GM18909 (cell line): ENCODE measurements at regions not wholly inside any gene's neighbourhood (a gene's known extent, or its start where the extent isn't known, plus 50 kb on each side); places are given as distances from the start of the nearest gene placed in this dataset.

ENCODE experiments used
- ATAC-seq: cut with Tn5 transposase; IDR thresholded peaks from one replicate; pipeline ENCODE4 v1.9.1; 2021; ENCODE audit warnings: mild to moderate bottlenecking; ENCODE audit not compliant: unreplicated experiment, poor library complexity

- ATAC-seq: no peak
These were observed 109.0 kb upstream of the STARD3NL start for GRCh38 chr7:38069052-38069451.

- ATAC-seq: no peak
These were observed 107.3 kb upstream of the STARD3NL start for GRCh38 chr7:38070718-38071117.

- ATAC-seq: no peak
These were observed 91.2 kb upstream of the STARD3NL start for GRCh38 chr7:38086857-38087256.

GRCh38 chr7:38102507-38102906 lies 75.5 kb upstream of the STARD3NL start:
- no peak for ATAC-seq

GRCh38 chr7:38105874-38106483 lies 72.1 kb upstream of the STARD3NL start:
- peak; percentile 70 for ATAC-seq

- peak; percentile 79 for ATAC-seq
These were observed 70.6 kb upstream of the STARD3NL start for GRCh38 chr7:38107486-38107893.

GRCh38 chr7:38112075-38112474 lies 66.0 kb upstream of the STARD3NL start:
- ATAC-seq: no peak

- no peak for ATAC-seq
These were observed 58.0 kb upstream of the STARD3NL start for GRCh38 chr7:38120076-38120475.

- no peak for ATAC-seq
These were observed 55.5 kb upstream of the STARD3NL start for GRCh38 chr7:38122501-38122900.

- ATAC-seq: no peak
These were observed 54.6 kb upstream of the STARD3NL start for GRCh38 chr7:38123494-38123893.

- ATAC-seq: no peak
These were observed 50.5 kb upstream of the STARD3NL start for GRCh38 chr7:38127216-38128207.
